Head of caudate nucleus (tissue), 42 donors: ENCODE measurements at regions not wholly inside any gene's neighbourhood (a gene's known extent, or its start where the extent isn't known, plus 50 kb on each side); places are given as distances from the start of the nearest gene placed in this dataset.
A peak's percentile ranks its signal among the peaks of the same experiment; 100 is the strongest.

Experiments
- DNase-seq, 42 donors: peaks; one replicate each; pipeline versions ENCODE4 v3.0.0 to v3.0.0-alpha.2; 2020 to 2021; ENCODE audit warnings: mixed read lengths in 7 of 42
- intact Hi-C: fragments of 100-400 bp; cut with DNase I; formaldehyde crosslinking; loops from one replicate; pipeline ENCODE4 v1.15.0; 2022

- intact Hi-C loops, result no loop called here
- DNase-seq, result no peak
Observed at GRCh38 chr2:200221055-200221955, 85.2 kb upstream of the SPATS2L start.

DNA sequence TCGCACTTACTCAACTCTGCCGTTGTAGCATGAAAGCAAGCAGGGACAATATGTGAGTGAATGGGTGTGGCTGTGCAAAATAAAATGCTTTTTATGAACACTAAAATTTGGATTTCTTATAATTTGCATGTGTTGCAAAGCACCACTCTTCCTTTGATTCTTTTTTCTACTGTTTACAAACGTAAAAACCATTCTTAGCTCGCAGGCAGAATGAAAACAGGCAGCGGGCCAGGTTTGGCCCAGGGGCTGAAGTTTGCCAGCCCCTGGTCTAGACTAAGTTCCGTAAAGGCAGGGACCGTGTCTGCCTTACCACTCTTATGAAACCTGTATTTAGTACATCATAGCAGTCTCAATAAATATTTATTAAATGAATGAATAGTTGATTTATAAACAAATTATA is 83.7 kb upstream of the SPATS2L start:
- peak in 4 of 42 donors; percentile 4 to 30 (median 16) for DNase-seq
- intact Hi-C loops, result no loop called here

DNA sequence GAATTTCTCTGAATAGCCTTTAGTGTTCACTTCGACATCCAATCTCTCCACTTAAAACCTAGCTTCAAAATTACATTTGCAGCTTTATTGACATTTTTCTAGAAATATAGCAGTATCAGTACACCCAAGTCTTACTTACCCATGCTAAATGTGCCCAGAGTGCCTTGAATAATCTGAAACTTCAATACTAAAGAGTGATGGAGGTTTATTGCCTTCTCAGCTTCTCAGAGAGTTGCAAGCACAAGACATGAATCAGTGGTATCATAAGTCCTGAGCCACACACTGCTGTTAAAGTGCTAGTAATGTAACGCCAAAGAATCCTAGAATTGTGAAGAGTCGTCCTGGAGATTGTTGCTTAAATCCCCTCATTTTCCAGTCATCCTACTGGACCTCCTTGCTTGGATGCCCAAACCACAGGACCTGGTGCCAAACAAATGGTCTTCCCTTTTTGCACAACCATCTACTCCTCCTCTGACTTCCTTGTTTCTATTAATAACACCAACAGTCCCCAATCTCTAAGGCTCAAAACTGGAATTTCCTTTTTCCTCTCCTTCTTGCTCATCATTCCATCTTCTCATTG is 83.2 kb upstream of the SPATS2L start:
- intact Hi-C loops, result no loop called here

GRCh38 chr2:200225951-200226350 is 80.5 kb upstream of the SPATS2L start:
- peak in 13 of 42 donors; percentile 5 to 61 (median 22) for DNase-seq
- intact Hi-C loops, result no loop called here

More for the DNA sequence above, 83.2 kb upstream of the SPATS2L start:
- no peak for DNase-seq

GRCh38 chr2:200226451-200227426 is 79.8 kb upstream of the SPATS2L start:
- intact Hi-C loops, result no loop called here
- no peak for DNase-seq

DNA sequence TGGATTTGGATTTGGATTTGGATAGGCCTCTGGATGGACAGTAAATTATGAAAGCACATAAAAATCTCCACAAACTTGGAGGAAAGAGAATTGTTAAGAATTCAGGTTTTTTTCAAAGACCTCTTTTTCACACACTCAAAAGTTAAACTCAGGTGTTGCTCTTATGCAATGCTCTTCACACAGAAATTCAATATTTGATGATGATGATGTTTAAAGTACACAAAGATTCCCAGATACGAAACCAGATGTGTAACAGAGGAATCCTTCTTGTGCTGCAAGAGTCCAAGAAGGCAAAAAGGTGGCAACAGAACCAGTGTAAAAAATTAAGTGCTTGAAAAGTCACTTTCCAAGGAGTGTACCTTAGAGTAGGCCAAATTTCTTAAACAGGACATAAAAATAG is 75.8 kb upstream of the SPATS2L start:
- no peak for DNase-seq
- intact Hi-C loops, result no loop called here

- intact Hi-C loops, result no loop called here
- DNase-seq, result no peak
Observed at GRCh38 chr2:200235533-200235932, 71.0 kb upstream of the SPATS2L start.

DNA sequence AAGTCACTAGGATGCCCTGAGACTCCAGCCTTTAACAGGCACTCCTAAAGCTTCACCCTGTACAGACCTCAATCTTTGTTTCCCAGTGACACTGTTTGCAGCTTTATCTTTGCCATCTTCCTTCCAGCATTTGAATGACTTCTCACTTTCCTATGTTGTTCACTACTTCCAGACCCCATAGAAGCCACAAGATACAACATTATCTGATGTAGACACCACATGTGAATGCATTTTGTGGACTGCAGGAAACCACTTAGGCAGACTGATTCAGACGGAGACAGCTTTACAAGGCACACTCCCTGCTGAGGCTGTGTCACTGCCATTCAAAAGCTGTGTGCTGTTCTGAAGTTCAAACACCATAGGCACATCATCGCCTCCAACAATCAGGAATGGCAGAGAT is 67.3 kb upstream of the SPATS2L start:
- no peak for DNase-seq
- intact Hi-C loops, result no loop called here

- DNase-seq, result no peak
- intact Hi-C loops, result no loop called here
Observed at GRCh38 chr2:200242570-200242969, 63.9 kb upstream of the SPATS2L start.

GRCh38 chr2:200243441-200243840 is 63.1 kb upstream of the SPATS2L start:
- intact Hi-C loops, result no loop called here
- DNase-seq, result no peak

GRCh38 chr2:200244111-200244510 is 62.4 kb upstream of the SPATS2L start:
- DNase-seq, result no peak

DNA sequence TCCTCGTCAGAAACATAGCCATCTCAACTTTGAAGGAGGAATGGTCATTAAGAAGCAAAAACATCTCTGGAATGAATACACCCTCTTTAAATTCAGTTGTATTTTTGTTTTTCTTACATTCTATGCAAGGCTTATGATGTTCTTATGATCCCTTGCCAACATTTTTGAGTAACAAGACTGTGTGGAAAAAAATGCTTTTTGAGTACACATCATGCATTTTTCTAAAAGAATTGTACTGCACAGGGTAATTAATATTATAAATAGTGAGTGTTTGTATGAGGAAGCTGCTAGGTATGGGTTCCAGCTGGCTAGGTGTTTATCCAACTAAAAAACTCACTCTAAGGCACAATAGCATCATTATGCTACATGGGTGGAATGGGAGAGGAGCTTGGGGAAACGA is 59.0 kb upstream of the SPATS2L start:
- intact Hi-C loops, result no loop called here
- DNase-seq, result no peak

More at GRCh38 chr2:200244111-200244510, 62.4 kb upstream of the SPATS2L start:
- intact Hi-C loops, result no loop called here

DNA sequence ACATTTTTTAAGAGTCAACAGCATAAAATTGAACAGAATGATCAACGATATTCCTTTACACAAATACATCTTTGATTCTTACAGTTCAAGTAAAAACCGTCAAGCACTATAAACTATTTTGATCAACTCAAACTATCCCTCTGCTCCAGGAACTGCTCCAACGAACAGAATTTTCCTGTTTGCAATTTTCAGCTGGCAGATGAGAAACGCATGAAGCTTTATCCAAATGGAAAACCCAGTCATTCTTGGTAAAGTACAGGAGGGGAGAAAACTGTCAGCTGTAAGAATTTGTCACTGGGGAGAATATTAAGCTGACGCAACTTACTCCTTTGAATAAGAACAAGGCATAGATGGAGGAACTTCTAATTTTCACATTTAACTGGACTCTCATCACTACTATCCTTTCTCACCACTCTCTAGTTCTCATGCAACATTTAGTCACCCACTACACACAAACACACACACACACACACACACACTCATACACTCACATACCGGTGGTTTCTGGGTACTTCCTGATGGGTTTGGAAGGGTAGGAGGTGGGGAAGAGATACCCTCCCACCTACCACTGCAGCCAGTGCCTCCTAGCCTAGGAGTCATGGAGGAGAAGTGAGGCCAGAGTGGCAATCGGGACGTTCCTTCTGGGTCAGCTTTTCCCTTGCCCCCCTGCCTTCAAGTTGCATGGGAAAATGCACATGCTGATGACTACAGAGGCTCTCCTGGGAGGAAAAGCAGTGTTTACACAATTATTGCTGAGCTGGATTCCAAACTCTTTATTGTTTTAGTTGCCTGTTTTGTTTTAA is 54.0 kb upstream of the SPATS2L start:
- no peak for DNase-seq
- intact Hi-C loops, result no loop called here

GRCh38 chr2:200253639-200254038 is 52.9 kb upstream of the SPATS2L start:
- intact Hi-C loops, result no loop called here
- no peak for DNase-seq

DNA sequence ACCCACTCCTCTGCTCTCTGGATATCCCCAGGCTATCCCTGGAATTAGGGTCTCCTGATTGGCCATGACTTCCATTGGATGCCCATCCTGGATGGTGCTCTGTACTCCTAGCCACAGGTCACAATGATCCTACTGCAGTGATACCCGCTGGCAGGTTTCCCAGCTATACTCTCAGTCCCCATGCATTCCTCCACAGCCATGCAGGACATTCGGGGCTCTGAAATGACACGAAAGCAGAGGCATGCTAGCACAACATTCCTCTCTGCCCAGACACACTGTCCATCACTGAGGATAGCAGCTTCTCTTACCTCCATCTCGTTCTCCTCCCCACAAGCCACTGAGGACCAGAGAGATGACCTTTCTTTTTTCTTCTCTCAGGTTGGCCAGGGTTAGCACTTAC is 51.7 kb upstream of the SPATS2L start:
- intact Hi-C loops, result no loop called here
- DNase-seq, result no peak

DNA sequence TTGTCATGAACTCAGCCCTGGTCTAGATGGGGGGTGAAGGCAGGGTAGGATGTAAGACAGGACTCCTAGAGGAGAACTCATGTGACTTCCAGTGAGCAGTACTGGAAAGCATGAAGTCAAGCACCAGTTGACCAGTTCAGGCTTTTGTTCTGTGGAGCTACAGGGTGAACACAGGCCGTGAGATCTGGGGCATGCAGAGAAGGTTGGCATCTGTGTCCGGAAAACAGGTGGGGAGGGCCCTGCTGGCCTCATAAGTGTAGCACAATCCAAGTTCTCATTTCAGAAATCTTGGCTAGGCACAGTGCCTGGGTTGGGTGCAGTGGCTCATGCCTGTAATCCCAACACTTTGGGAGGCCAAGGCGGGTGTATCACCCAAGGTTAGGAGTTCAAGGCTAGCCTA is 50.9 kb upstream of the SPATS2L start:
- no peak for DNase-seq
- intact Hi-C loops, result no loop called here
